Coronary artery (tissue), 2 donors: ENCODE measurements at regions not wholly inside any gene's neighbourhood (a gene's known extent, or its start where the extent isn't known, plus 50 kb on each side); places are given as distances from the start of the nearest gene placed in this dataset.

ENCODE experiments used
- DNase-seq: peaks from one replicate; pipeline ENCODE4 v3.0.0-alpha.2; 2017; ENCODE audit warnings: low spot score
- H3K27ac ChIP-seq, 2 donors: fragments of 200-600 bp; sonication (generic); one replicate each; pipeline ENCODE4 v1.5.1; 2016 to 2019
- H3K4me3 ChIP-seq: fragments of 200-600 bp; sonication (generic); 2 replicates; pipeline ENCODE4 v1.5.1; 2016; ENCODE audit warnings: mild to moderate bottlenecking, moderate library complexity
- TF ChIP-seq, protein P1 (sequence below): fragments of 200-600 bp; sonication (generic); IDR thresholded peaks from one replicate; pipeline ENCODE4 v1.5.1; 2019; ENCODE audit warnings: antibody characterized with exemption

DNA sequence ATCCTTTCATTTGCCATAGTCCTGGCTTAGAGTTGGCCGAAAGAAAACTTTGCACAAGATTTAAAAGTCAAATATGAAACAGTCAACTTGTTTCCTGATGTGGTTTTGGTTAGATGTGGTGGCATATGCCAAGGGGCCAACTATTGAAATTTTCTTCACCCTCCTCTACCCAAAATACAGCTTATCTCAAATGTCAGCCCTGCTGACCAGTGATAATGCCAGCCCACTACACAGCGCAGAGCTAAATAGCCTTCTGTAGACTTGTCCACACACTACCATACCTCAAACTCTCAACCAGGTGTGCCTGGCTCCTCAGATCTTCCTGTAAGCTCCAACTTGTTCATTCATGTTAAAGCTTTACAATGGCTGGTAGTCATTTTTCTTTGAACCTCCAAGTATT, 368.5 kb upstream of the STAC start:
- TF ChIP-seq, protein P1, sequence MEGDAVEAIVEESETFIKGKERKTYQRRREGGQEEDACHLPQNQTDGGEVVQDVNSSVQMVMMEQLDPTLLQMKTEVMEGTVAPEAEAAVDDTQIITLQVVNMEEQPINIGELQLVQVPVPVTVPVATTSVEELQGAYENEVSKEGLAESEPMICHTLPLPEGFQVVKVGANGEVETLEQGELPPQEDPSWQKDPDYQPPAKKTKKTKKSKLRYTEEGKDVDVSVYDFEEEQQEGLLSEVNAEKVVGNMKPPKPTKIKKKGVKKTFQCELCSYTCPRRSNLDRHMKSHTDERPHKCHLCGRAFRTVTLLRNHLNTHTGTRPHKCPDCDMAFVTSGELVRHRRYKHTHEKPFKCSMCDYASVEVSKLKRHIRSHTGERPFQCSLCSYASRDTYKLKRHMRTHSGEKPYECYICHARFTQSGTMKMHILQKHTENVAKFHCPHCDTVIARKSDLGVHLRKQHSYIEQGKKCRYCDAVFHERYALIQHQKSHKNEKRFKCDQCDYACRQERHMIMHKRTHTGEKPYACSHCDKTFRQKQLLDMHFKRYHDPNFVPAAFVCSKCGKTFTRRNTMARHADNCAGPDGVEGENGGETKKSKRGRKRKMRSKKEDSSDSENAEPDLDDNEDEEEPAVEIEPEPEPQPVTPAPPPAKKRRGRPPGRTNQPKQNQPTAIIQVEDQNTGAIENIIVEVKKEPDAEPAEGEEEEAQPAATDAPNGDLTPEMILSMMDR = no peak
- no peak overlapping the region for H3K27ac ChIP-seq
- no peak overlapping the region for H3K4me3 ChIP-seq
- DNase-seq = no peak

DNA sequence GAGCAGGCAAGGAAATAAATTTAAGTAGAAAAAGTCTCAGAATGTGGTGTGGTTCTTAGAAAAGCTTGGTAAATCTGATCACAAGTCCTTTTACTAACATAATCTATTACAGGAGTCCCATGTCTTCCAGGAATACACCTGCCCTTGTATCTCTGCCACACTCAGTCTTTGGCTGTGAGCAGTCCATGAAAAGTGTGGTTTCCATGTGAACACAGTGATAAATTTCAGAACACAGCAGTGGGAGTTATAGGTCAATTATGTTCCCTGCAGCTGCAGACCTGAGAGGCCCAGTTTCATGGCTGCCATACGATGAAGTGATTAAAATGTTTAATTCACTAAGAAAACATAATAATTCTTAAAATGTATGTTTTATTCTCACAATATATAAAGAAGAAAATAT, 366.9 kb upstream of the STAC start:
- no peak overlapping the region for H3K4me3 ChIP-seq
- no peak for DNase-seq
- TF ChIP-seq, protein P1 = no peak

DNA sequence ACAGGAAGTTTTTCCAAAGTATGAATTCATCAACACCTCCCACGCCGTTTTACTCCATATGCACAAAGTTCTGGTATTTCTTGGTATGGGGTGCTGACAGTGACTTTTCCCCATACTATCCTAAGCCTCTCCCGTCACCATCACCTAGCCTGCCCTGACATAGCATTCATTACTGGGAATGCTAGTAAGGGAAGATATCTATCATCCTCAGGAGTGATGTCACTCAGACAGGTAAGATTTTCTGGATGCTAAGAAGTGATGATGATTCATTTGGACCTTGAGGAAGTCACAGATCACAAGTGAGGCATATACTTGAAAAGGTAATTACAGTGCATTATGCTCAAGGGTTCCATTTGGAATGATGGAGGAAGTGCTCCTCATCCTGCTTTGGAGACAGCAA, 355.1 kb upstream of the STAC start:
- no peak overlapping the region for H3K27ac ChIP-seq
- H3K4me3 ChIP-seq = no peak overlapping the region
- DNase-seq = no peak
- TF ChIP-seq, protein P1 = no peak

More for the DNA sequence above, 366.9 kb upstream of the STAC start:
- no peak overlapping the region for H3K27ac ChIP-seq

DNA sequence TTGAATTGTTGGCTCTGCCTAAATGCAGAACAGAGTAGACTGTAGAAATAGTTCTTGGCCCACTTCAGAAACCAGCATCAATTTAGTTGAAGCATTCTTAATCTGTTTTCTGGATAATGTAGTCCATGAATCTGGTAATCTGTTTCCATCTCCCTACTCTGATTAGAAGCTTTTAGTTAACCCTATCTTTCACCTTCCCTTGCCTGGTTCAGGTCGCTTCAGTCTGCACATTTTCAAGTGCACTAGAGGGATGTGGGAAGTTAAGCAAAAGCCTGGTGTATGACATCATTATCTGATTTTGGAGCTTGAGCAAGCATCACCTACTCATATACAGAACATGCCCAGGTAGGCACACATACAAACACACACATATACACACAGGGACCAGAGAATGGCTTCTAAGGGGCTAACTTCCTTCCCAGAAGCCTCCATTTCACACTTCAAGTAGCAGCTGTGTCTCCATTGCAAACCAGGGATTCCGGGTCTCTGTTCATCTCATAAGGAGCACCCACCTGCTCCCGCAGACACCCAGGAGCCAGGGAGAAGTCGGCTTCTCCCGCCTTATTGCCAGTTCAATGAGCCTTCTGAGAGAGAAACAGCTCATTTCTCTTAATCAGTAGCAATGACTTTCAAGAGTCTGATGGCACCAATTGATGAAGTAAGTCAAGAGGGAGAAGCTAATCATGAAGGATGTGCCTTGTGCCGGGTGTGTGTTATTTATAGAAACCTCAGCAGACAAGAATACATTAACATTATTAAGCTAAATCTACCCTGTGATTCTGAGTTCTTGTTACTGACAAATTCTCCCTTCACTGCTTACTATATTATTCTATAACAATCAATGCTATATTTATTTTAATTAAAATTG, 347.9 kb upstream of the STAC start:
- TF ChIP-seq, protein P1 = no peak

DNA sequence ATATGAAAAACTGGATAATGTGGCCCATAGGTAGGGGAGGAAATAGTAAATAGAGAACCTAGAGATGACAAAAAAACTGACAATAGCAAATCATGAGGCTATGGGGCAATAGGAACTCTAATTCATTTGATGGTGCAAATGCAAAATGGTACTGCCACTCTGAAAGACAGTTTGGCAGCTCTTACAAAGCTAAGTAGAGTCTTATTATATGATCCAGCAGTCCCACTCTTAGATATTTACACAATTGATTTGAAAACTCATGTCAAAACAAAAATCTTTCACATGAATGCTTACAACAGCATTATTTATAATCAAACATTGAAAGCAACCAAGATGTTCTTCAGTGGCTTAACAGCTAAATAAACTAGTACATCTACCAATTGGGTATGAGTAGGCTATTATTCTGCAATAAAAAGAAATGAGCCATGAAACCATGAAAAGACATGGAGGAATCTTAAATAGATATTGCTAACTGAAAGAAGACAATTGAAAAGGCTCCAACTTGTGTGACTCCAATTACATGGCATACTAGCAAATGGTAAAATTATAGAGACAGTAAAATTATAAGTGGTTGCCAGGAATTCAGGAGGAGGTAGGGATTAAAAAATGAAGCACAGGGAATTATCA, 321.8 kb upstream of the STAC start:
- no peak for DNase-seq
- Histone ChIP-seq H3K27ac (no peak overlapping the region), H3K4me3 (no peak overlapping the region)
- TF ChIP-seq, protein P1 = no peak

More for the DNA sequence above, 347.9 kb upstream of the STAC start:
- H3K4me3 ChIP-seq = no peak overlapping the region
- no peak for DNase-seq
- H3K27ac ChIP-seq = no peak overlapping the region

DNA sequence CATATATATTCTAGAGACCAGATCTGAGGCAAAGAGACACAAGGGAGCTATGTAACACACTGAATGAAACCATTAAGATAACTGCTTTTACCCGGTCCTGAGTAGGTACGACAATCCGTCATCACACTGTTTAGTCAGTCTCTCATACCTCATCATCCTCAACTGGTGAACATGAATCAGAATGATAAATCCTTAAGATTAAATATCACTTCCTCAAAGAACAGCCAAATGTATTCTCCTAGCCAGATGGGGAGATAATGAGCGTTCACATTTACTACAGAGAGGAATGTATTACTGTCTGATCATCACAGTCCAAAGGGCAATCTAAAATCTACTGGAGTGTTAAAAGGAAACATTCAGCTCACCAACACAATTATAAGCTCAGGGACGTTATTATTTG, 319.4 kb upstream of the STAC start:
- Histone ChIP-seq H3K27ac (no peak overlapping the region), H3K4me3 (no peak overlapping the region)
- TF ChIP-seq, protein P1 = no peak
- no peak for DNase-seq

DNA sequence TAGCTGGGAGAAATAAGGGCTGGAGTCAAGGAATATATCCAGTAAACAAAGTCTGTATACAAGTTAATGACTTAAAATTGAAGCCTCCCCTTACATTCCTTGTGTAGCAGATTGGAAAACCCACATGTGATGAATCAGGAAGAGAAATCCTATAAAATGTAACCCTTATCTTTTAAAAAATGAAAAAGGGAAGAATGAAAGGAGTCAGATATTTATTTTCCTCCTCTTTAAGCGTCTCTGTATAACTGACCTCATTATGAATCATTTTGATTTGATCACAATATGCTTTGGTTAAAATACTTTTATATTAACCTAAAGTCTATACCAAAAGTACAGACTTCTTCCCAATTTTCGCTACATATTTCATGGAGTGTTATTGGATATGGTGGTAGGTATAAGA, 316.3 kb upstream of the STAC start:
- no peak for DNase-seq
- Histone ChIP-seq H3K27ac (no peak overlapping the region), H3K4me3 (no peak overlapping the region)
- TF ChIP-seq, protein P1 = no peak
